ENCODE measurements at regions not wholly inside any gene's neighbourhood (a gene's known extent, or its start where the extent isn't known, plus 50 kb on each side); places are given as distances from the start of the nearest gene placed in this dataset.

DNA sequence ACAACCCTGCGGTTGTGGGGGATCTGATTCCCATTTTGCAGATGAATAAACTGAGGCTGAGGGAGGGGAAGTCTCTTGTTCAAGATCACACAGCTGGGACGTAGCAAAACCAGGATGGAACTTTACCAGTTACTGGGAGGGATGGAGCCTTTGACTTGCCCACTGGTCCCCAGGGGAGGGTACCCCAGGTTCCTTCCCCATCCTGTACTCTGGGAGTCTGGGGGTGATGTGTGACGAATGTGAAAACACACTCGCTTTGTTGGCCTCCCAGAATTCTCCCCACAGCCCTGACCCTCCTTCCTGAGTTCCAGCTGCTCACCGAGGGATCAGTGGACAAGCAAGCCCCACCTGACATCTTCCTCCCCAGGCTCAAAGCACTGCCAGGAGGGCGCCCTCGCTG, 135.1 kb downstream of the NSG2 start:
- no peak overlapping the region for H3K4me3 ChIP-seq (ENCODE audit: low read depth, low read length)
- H3K27ac ChIP-seq = no peak overlapping the region
- no peaks in the 10 kb centered on the region for H3K36me3 ChIP-seq (replicated peaks)
- no peak for DNase-seq
- TF ChIP-seq, protein P1, sequence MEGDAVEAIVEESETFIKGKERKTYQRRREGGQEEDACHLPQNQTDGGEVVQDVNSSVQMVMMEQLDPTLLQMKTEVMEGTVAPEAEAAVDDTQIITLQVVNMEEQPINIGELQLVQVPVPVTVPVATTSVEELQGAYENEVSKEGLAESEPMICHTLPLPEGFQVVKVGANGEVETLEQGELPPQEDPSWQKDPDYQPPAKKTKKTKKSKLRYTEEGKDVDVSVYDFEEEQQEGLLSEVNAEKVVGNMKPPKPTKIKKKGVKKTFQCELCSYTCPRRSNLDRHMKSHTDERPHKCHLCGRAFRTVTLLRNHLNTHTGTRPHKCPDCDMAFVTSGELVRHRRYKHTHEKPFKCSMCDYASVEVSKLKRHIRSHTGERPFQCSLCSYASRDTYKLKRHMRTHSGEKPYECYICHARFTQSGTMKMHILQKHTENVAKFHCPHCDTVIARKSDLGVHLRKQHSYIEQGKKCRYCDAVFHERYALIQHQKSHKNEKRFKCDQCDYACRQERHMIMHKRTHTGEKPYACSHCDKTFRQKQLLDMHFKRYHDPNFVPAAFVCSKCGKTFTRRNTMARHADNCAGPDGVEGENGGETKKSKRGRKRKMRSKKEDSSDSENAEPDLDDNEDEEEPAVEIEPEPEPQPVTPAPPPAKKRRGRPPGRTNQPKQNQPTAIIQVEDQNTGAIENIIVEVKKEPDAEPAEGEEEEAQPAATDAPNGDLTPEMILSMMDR (IDR thresholded peaks at IDR 0.05; ENCODE audit: low read depth, low read length, missing control alignments) = no peak
- H3K27me3 ChIP-seq (replicated peaks) = no peaks in the 10 kb centered on the region
- in situ Hi-C loops (cut with HindIII; ENCODE audit: low pct_ligation_motif_present, low sequenced_read_pairs) = no loop called here

DNA sequence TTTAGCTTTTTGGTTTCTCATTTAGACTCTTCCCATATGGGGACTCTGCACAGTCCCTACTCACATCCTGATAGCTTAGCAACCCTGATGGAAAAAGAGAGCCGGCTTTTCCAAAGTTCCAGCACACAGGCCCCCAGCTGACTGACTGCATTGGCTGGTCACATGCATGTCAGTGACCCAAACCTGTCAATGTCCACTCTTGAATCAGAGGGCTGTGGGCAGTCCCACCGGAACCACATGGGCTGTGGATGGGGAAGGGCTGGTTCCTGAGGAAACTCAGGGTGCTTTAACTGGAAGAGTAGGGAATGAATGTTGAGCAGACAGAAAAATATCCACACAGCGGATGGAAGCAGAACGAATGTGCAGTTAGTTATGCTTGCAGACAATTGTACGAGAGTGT, 136.6 kb downstream of the NSG2 start:
- no peaks in the 10 kb centered on the region for H3K27me3 ChIP-seq (replicated peaks)
- in situ Hi-C loops (cut with HindIII; ENCODE audit: low pct_ligation_motif_present, low sequenced_read_pairs) = no loop called here

GRCh38 chr5:174183701-174184100, 138.2 kb downstream of the NSG2 start:
- Histone ChIP-seq H3K4me3 (ENCODE audit: low read depth, low read length) (no peak overlapping the region), H3K36me3 (replicated peaks) (no peaks in the 10 kb centered on the region), H3K27me3 (replicated peaks) (no peaks in the 10 kb centered on the region), H3K27ac (no peak overlapping the region)
- DNase-seq = no peak
- in situ Hi-C loops (cut with HindIII; ENCODE audit: low pct_ligation_motif_present, low sequenced_read_pairs) = no loop called here
- TF ChIP-seq, protein P1 (IDR thresholded peaks at IDR 0.05; ENCODE audit: low read depth, low read length, missing control alignments) = no peak

More for the DNA sequence above, 136.6 kb downstream of the NSG2 start:
- no peak overlapping the region for H3K4me3 ChIP-seq (ENCODE audit: low read depth, low read length)
- no peak overlapping the region for H3K27ac ChIP-seq
- no peaks in the 10 kb centered on the region for H3K36me3 ChIP-seq (replicated peaks)
- no peak for DNase-seq
- TF ChIP-seq, protein P1 (IDR thresholded peaks at IDR 0.05; ENCODE audit: low read depth, low read length, missing control alignments) = no peak

- no peaks in the 10 kb centered on the region for H3K27me3 ChIP-seq (replicated peaks)
- TF ChIP-seq, protein P1 (IDR thresholded peaks at IDR 0.05; ENCODE audit: low read depth, low read length, missing control alignments) = no peak
- no peak for DNase-seq
- no peak overlapping the region for H3K27ac ChIP-seq
- no peaks in the 10 kb centered on the region for H3K36me3 ChIP-seq (replicated peaks)
- in situ Hi-C loops (cut with HindIII; ENCODE audit: low pct_ligation_motif_present, low sequenced_read_pairs) = no loop called here
- H3K4me3 ChIP-seq (ENCODE audit: low read depth, low read length) = no peak overlapping the region
Observed at GRCh38 chr5:174185506-174185905, 140.0 kb downstream of the NSG2 start.

DNA sequence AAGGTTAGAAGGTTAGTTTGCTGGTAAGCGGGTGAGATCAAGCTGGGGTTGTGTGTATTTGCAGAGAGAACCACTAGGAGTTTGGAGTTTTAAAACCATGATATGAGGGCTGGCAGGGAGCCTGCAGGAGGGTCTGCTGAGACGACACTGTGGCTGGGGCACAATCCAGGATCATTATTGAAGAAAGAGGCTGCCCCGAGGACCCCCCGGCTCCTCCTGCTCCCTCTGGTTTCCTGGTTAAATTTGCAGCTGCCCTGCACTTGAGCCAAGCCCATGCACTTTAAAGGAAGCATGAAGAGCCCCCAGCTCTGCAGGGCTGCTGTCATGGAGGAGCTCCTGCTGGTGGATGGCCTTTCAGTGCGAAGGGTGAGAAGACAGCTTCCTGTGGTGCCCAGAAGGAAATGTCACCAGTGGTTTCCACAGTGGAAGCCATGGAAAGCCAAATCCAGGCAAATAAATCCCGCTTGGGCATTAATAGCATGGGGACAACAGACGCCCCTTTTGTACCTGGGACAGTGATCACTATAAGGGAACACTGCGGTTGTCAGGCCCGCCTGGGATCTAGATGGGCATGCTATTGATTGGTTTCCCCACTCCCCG, 140.7 kb downstream of the NSG2 start:
- in situ Hi-C loops (cut with HindIII; ENCODE audit: low pct_ligation_motif_present, low sequenced_read_pairs) = no loop called here

More for the DNA sequence above, 140.7 kb downstream of the NSG2 start:
- Histone ChIP-seq H3K4me3 (ENCODE audit: low read depth, low read length) (no peak overlapping the region), H3K36me3 (replicated peaks) (no peaks in the 10 kb centered on the region), H3K27me3 (replicated peaks) (no peaks in the 10 kb centered on the region), H3K27ac (no peak overlapping the region)
- DNase-seq = no peak
- TF ChIP-seq, protein P1 (IDR thresholded peaks at IDR 0.05; ENCODE audit: low read depth, low read length, missing control alignments) = no peak

All from brain microvascular endothelial cell (primary cell).